ENCODE measurements at regions not wholly inside any gene's neighbourhood (a gene's known extent, or its start where the extent isn't known, plus 50 kb on each side); places are given as distances from the start of the nearest gene placed in this dataset.

- Histone ChIP-seq H4K20me1 (ENCODE audit: control insufficient read depth, extremely low read depth, insufficient read depth, low read length) (no peaks in the 10 kb centered on the region), H3K9ac (ENCODE audit: insufficient read depth, low read length) (no peak overlapping the region), H3K36me3 (ENCODE audit: control insufficient read depth, insufficient read depth, low read length) (no peaks in the 10 kb centered on the region), H3K4me1 (ENCODE audit: control insufficient read depth, extremely low read depth, insufficient read depth, low read length) (no peaks in the 10 kb centered on the region), H3K4me3 (replicated peaks in 1 of 4; ENCODE audit: control extremely low read depth in 1 of 4, insufficient read depth in 1 of 4, low read depth in 3 of 4, low read length in 4 of 4) (no peak overlapping the region), H3K4me2 (ENCODE audit: extremely low read depth, insufficient read depth, low read length) (no peak overlapping the region), H3K79me2 (ENCODE audit: control insufficient read depth, insufficient read depth, low read length) (no peaks in the 10 kb centered on the region), H3K27ac (ENCODE audit: insufficient read depth, low read length) (no peak overlapping the region), H3K9me3 (ENCODE audit: control insufficient read depth, insufficient read depth, low read depth, low read length) (no peaks in the 10 kb centered on the region), H2AFZ (ENCODE audit: low read length) (no peak overlapping the region), H3K27me3 (ENCODE audit: control insufficient read depth, insufficient read depth, low read length) (no peaks in the 10 kb centered on the region)
- TF ChIP-seq CTCF (conservative IDR thresholded peaks at IDR 0.05 in 1 of 2, IDR thresholded peaks at IDR 0.05 in 1 of 2; ENCODE audit: low read depth in 1 of 2, low read length in 2 of 2) (no peak), EZH2 (IDR thresholded peaks at IDR 0.05; ENCODE audit: low read length, missing control alignments) (no peak)
- no peak for DNase-seq (ENCODE audit: low read depth in 2 of 2)
These were observed 564.1 kb upstream of the SPANXN1 start for GRCh38 chrX:144683247-144683646.

- Histone ChIP-seq H3K36me3 (ENCODE audit: control insufficient read depth, insufficient read depth, low read length) (no peaks in the 10 kb centered on the region), H3K4me3 (replicated peaks in 1 of 4; ENCODE audit: control extremely low read depth in 1 of 4, insufficient read depth in 1 of 4, low read depth in 3 of 4, low read length in 4 of 4) (no peak overlapping the region), H3K27me3 (ENCODE audit: control insufficient read depth, insufficient read depth, low read length) (no peaks in the 10 kb centered on the region), H3K9ac (ENCODE audit: insufficient read depth, low read length) (no peak overlapping the region), H3K4me2 (ENCODE audit: extremely low read depth, insufficient read depth, low read length) (no peak overlapping the region), H2AFZ (ENCODE audit: low read length) (no peak overlapping the region), H3K4me1 (ENCODE audit: control insufficient read depth, extremely low read depth, insufficient read depth, low read length) (no peaks in the 10 kb centered on the region), H3K9me3 (ENCODE audit: control insufficient read depth, insufficient read depth, low read depth, low read length) (no peaks in the 10 kb centered on the region), H3K27ac (ENCODE audit: insufficient read depth, low read length) (no peak overlapping the region), H3K79me2 (ENCODE audit: control insufficient read depth, insufficient read depth, low read length) (no peaks in the 10 kb centered on the region), H4K20me1 (ENCODE audit: control insufficient read depth, extremely low read depth, insufficient read depth, low read length) (no peaks in the 10 kb centered on the region)
- DNase-seq (ENCODE audit: low read depth in 2 of 2) = no peak
- TF ChIP-seq CTCF (conservative IDR thresholded peaks at IDR 0.05 in 1 of 2, IDR thresholded peaks at IDR 0.05 in 1 of 2; ENCODE audit: low read depth in 1 of 2, low read length in 2 of 2) (no peak), EZH2 (IDR thresholded peaks at IDR 0.05; ENCODE audit: low read length, missing control alignments) (no peak)
These were observed 537.5 kb upstream of the SPANXN1 start for GRCh38 chrX:144709841-144710240.

- Histone ChIP-seq H3K4me1 (ENCODE audit: control insufficient read depth, extremely low read depth, insufficient read depth, low read length) (no peaks in the 10 kb centered on the region), H3K4me3 (replicated peaks in 1 of 4; ENCODE audit: control extremely low read depth in 1 of 4, insufficient read depth in 1 of 4, low read depth in 3 of 4, low read length in 4 of 4) (no peak overlapping the region), H3K36me3 (ENCODE audit: control insufficient read depth, insufficient read depth, low read length) (no peaks in the 10 kb centered on the region), H3K9me3 (ENCODE audit: control insufficient read depth, insufficient read depth, low read depth, low read length) (no peaks in the 10 kb centered on the region), H2AFZ (ENCODE audit: low read length) (no peak overlapping the region), H3K27me3 (ENCODE audit: control insufficient read depth, insufficient read depth, low read length) (no peaks in the 10 kb centered on the region), H3K9ac (ENCODE audit: insufficient read depth, low read length) (no peak overlapping the region), H3K4me2 (ENCODE audit: extremely low read depth, insufficient read depth, low read length) (no peak overlapping the region), H3K27ac (ENCODE audit: insufficient read depth, low read length) (no peak overlapping the region), H4K20me1 (ENCODE audit: control insufficient read depth, extremely low read depth, insufficient read depth, low read length) (no peaks in the 10 kb centered on the region), H3K79me2 (ENCODE audit: control insufficient read depth, insufficient read depth, low read length) (no peaks in the 10 kb centered on the region)
- TF ChIP-seq EZH2 (IDR thresholded peaks at IDR 0.05; ENCODE audit: low read length, missing control alignments) = no peak
- TF ChIP-seq CTCF (conservative IDR thresholded peaks at IDR 0.05 in 1 of 2, IDR thresholded peaks at IDR 0.05 in 1 of 2; ENCODE audit: low read depth in 1 of 2, low read length in 2 of 2) = no peak
- DNase-seq (ENCODE audit: low read depth in 2 of 2) = no peak
These were observed 532.0 kb upstream of the SPANXN1 start for GRCh38 chrX:144715337-144715736.

Data from fibroblast of lung (primary cell).